BJ (cell line): ENCODE measurements at regions not wholly inside any gene's neighbourhood (a gene's known extent, or its start where the extent isn't known, plus 50 kb on each side); places are given as distances from the start of the nearest gene placed in this dataset.

ENCODE experiments used
- CTCF ChIA-PET: fragments of 350-600 bp; formaldehyde crosslinking; extraction: SDS; loops from one replicate; lab custom pipeline; 2021; ENCODE audit warnings: antibody characterized with exemption, inconsistent platforms; lab: Yijun Ruan, JAX
- POLR2A ChIA-PET: fragments of 300-600 bp; sonication (Branson Sonifier 250); formaldehyde crosslinking; extraction: SDS; loops from one replicate; lab custom pipeline; 2021; ENCODE audit warnings: antibody characterized with exemption; lab: Charles Lee
- DNase-seq: peaks from one replicate; pipeline ENCODE4 v3.0.0-alpha.2; 2011; ENCODE audit warnings: low read depth
- H3K27me3 ChIP-seq: 2 replicates; pipeline ENCODE4 v1.6.0; 2011; ENCODE audit warnings: low read length; ENCODE audit not compliant: control insufficient read depth, insufficient read depth
- H3K36me3 ChIP-seq: 2 replicates; pipeline ENCODE4 v1.5.1; 2011; ENCODE audit warnings: low read length; ENCODE audit not compliant: control insufficient read depth, insufficient read depth
- H3K4me3 ChIP-seq: 2 replicates; pipeline ENCODE4 v1.5.1; 2011; ENCODE audit warnings: low read depth, mild to moderate bottlenecking, control low read depth, low read length
- CTCF ChIP-seq: IDR thresholded peaks from 2 replicates; pipeline ENCODE4 v1.5.1; 2011; ENCODE audit warnings: low read depth, mild to moderate bottlenecking, control low read depth, inconsistent platforms, low read length, moderate library complexity; ENCODE audit not compliant: insufficient read depth

GRCh38 chr13:79149210-79149609 lies 256.8 kb downstream of the RBM26 start:
- TF ChIP-seq CTCF = no peak
- no peak overlapping the region for H3K4me3 ChIP-seq
- no peak for DNase-seq
- H3K27me3 ChIP-seq = no peaks in the 10 kb centered on the region
- ChIA-PET CTCF (no interaction called here), POLR2A (no interaction called here)
- no peaks in the 10 kb centered on the region for H3K36me3 ChIP-seq

- H3K27me3 ChIP-seq = no peaks in the 10 kb centered on the region
- H3K36me3 ChIP-seq = no peaks in the 10 kb centered on the region
- no peak for DNase-seq
- CTCF ChIA-PET = no interaction called here
- POLR2A ChIA-PET = no interaction called here
- TF ChIP-seq CTCF = no peak
- no peak overlapping the region for H3K4me3 ChIP-seq
Observed at GRCh38 chr13:79141082-79141481, 265.0 kb downstream of the RBM26 start.

- Histone ChIP-seq H3K36me3 (no peaks in the 10 kb centered on the region), H3K27me3 (no peaks in the 10 kb centered on the region), H3K4me3 (no peak overlapping the region)
- no peak for DNase-seq
- POLR2A ChIA-PET = no interaction called here
- no peak for TF ChIP-seq CTCF
- CTCF ChIA-PET = no interaction called here
Observed at GRCh38 chr13:79128158-79128557, 277.9 kb downstream of the RBM26 start.

- ChIA-PET CTCF (no interaction called here), POLR2A (no interaction called here)
- TF ChIP-seq CTCF = no peak
- DNase-seq = no peak
- no peak overlapping the region for H3K4me3 ChIP-seq
- H3K27me3 ChIP-seq = no peaks in the 10 kb centered on the region
- H3K36me3 ChIP-seq = no peaks in the 10 kb centered on the region
Observed at GRCh38 chr13:79126706-79127105, 279.3 kb downstream of the RBM26 start.

DNA sequence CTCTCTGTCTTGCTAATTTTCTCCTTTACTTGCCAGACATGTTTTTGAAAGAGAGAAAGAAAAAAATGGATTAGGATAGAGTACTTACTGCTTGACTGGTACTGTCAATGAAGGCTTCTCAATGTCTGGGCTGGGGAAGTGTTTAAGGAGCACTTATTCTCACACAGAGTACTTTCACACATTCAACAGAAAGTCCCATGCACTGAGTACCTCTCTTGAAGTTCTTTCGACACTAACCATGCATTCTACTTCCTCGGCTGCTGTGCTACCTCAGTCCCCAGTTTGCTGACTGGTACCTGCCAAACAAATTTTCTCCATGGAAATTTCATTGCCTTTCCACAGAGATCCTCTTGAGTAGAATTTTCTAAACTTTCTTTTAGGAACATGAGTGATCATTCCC lies 281.9 kb downstream of the RBM26 start:
- Histone ChIP-seq H3K4me3 (no peak overlapping the region), H3K36me3 (no peaks in the 10 kb centered on the region), H3K27me3 (no peaks in the 10 kb centered on the region)
- no peak for DNase-seq
- TF ChIP-seq CTCF = no peak
- POLR2A ChIA-PET = no interaction called here
- CTCF ChIA-PET = no interaction called here
